ENCODE measurements at regions not wholly inside any gene's neighbourhood (a gene's known extent, or its start where the extent isn't known, plus 50 kb on each side); places are given as distances from the start of the nearest gene placed in this dataset.

- DNase-seq: no peak
These were observed 146.1 kb upstream of the CTNNB1 start for GRCh38 chr3:41053220-41053619.

GRCh38 chr3:41060106-41060505 is 139.2 kb upstream of the CTNNB1 start:
- DNase-seq: no peak

GRCh38 chr3:41064070-41064469 is 135.2 kb upstream of the CTNNB1 start:
- DNase-seq: no peak

GRCh38 chr3:41064526-41064925 is 134.8 kb upstream of the CTNNB1 start:
- no peak for DNase-seq

- DNase-seq: no peak
These were observed 134.0 kb upstream of the CTNNB1 start for GRCh38 chr3:41065340-41065739.

GRCh38 chr3:41073190-41073589 is 126.1 kb upstream of the CTNNB1 start:
- DNase-seq: no peak

GRCh38 chr3:41075975-41076374 is 123.3 kb upstream of the CTNNB1 start:
- DNase-seq: no peak

- no peak for DNase-seq
These were observed 122.9 kb upstream of the CTNNB1 start for GRCh38 chr3:41076399-41076798.

- no peak for DNase-seq
These were observed 119.2 kb upstream of the CTNNB1 start for GRCh38 chr3:41080141-41080540.

GRCh38 chr3:41088882-41089281 is 110.4 kb upstream of the CTNNB1 start:
- DNase-seq: no peak

GRCh38 chr3:41089566-41089965 is 109.7 kb upstream of the CTNNB1 start:
- DNase-seq: no peak

- no peak for DNase-seq
These were observed 106.5 kb upstream of the CTNNB1 start for GRCh38 chr3:41092844-41093243.

- DNase-seq: no peak
These were observed 105.8 kb upstream of the CTNNB1 start for GRCh38 chr3:41093476-41093875.

GRCh38 chr3:41094351-41094750 is 105.0 kb upstream of the CTNNB1 start:
- no peak for DNase-seq

GRCh38 chr3:41095702-41096101 is 103.6 kb upstream of the CTNNB1 start:
- DNase-seq: no peak

GRCh38 chr3:41097896-41098496 is 101.3 kb upstream of the CTNNB1 start:
- DNase-seq: no peak

- DNase-seq: no peak
These were observed 98.1 kb upstream of the CTNNB1 start for GRCh38 chr3:41101231-41101630.

GRCh38 chr3:41102053-41102556 is 97.2 kb upstream of the CTNNB1 start:
- DNase-seq: no peak

- DNase-seq: no peak
These were observed 96.6 kb upstream of the CTNNB1 start for GRCh38 chr3:41102750-41103149.

- DNase-seq: no peak
These were observed 96.1 kb upstream of the CTNNB1 start for GRCh38 chr3:41103200-41103599.

- DNase-seq: no peak
These were observed 95.2 kb upstream of the CTNNB1 start for GRCh38 chr3:41104147-41104546.

- DNase-seq: no peak
These were observed 92.6 kb upstream of the CTNNB1 start for GRCh38 chr3:41106691-41107090.

GRCh38 chr3:41111011-41111410 is 88.3 kb upstream of the CTNNB1 start:
- no peak for DNase-seq

GRCh38 chr3:41112466-41112865 is 86.8 kb upstream of the CTNNB1 start:
- no peak for DNase-seq

- no peak for DNase-seq
These were observed 84.2 kb upstream of the CTNNB1 start for GRCh38 chr3:41115069-41115468.

Measured in activated CD4-positive, alpha-beta T cell treated with anti-CD3 and anti-CD28 coated beads, Interleukin-2, amount 50 U/mL, for 4 hours (primary cell).